ENCODE measurements at regions not wholly inside any gene's neighbourhood (a gene's known extent, or its start where the extent isn't known, plus 50 kb on each side); places are given as distances from the start of the nearest gene placed in this dataset.
A peak's percentile ranks its signal among the peaks of the same experiment; 100 is the strongest.
"Not testable (repeated sequence)": the region's sequence is repeated elsewhere in the genome, so short reads cannot be mapped to it uniquely, and the experiment has no call there.

- H3K4me1 ChIP-seq (ENCODE audit: low read length): no peaks in the 10 kb centered on the region
- no peak overlapping the region for H3K4me2 ChIP-seq (ENCODE audit: low read length)
- no peak overlapping the region for H2AFZ ChIP-seq (ENCODE audit: low read depth, low read length)
- H3K27ac ChIP-seq (ENCODE audit: low read length): no peak overlapping the region
- no peaks in the 10 kb centered on the region for H3K79me2 ChIP-seq (ENCODE audit: low read length)
- H3K9me3 ChIP-seq (ENCODE audit: insufficient read depth, low read length): no peaks in the 10 kb centered on the region
- no peaks in the 10 kb centered on the region for H3K27me3 ChIP-seq (ENCODE audit: low read depth, low read length)
- no peak overlapping the region for H3K4me3 ChIP-seq (ENCODE audit: low read length)
- TF ChIP-seq EZH2phosphoT487 (IDR thresholded peaks at IDR 0.05; ENCODE audit: low read depth) (no peak), CTCF (IDR thresholded peaks at IDR 0.05; ENCODE audit: low read depth, low read length) (no peak)
- no peak overlapping the region for H3K9ac ChIP-seq (ENCODE audit: low read length)
- H4K20me1 ChIP-seq (ENCODE audit: insufficient read depth, low read length): no peaks in the 10 kb centered on the region
- H3K36me3 ChIP-seq (replicated peaks; ENCODE audit: low read depth, low read length): no peaks in the 10 kb centered on the region
Observed at GRCh38 chr4:101411926-101412325, 64.6 kb upstream of the PPP3CA start.

GRCh38 chr4:101411281-101411910 lies 64.1 kb upstream of the PPP3CA start:
- not testable (repeated sequence) for H3K9me3 ChIP-seq (ENCODE audit: insufficient read depth, low read length); H4K20me1 ChIP-seq (ENCODE audit: insufficient read depth, low read length); H3K36me3 ChIP-seq (replicated peaks; ENCODE audit: low read depth, low read length); H3K4me3 ChIP-seq (ENCODE audit: low read length); H2AFZ ChIP-seq (ENCODE audit: low read depth, low read length); H3K27me3 ChIP-seq (ENCODE audit: low read depth, low read length); H3K79me2 ChIP-seq (ENCODE audit: low read length); H3K4me1 ChIP-seq (ENCODE audit: low read length); H3K27ac ChIP-seq (ENCODE audit: low read length); H3K9ac ChIP-seq (ENCODE audit: low read length); H3K4me2 ChIP-seq (ENCODE audit: low read length)

GRCh38 chr4:101400096-101400495 lies 52.8 kb upstream of the PPP3CA start:
- Histone ChIP-seq H3K9me3 (ENCODE audit: insufficient read depth, low read length) (no peaks in the 10 kb centered on the region), H3K9ac (ENCODE audit: low read length) (no peak overlapping the region), H3K4me3 (ENCODE audit: low read length) (no peak overlapping the region), H3K36me3 (replicated peaks; ENCODE audit: low read depth, low read length) (no peaks in the 10 kb centered on the region), H3K79me2 (ENCODE audit: low read length) (no peaks in the 10 kb centered on the region), H4K20me1 (ENCODE audit: insufficient read depth, low read length) (no peaks in the 10 kb centered on the region), H2AFZ (ENCODE audit: low read depth, low read length) (0 out of 2 replicates have a peak overlapping the region, but pooled peaks have one; percentile 0), H3K4me1 (ENCODE audit: low read length) (peaks cover 5% of the 10 kb centered on the region; the same call in 1 of the 2 replicates), H3K27me3 (ENCODE audit: low read depth, low read length) (no peaks in the 10 kb centered on the region), H3K4me2 (ENCODE audit: low read length) (no peak overlapping the region), H3K27ac (ENCODE audit: low read length) (no peak overlapping the region)
- no peak for TF ChIP-seq CTCF (IDR thresholded peaks at IDR 0.05; ENCODE audit: low read depth, low read length)
- no peak for TF ChIP-seq EZH2phosphoT487 (IDR thresholded peaks at IDR 0.05; ENCODE audit: low read depth)

- Histone ChIP-seq H3K9ac (ENCODE audit: low read length) (no peak overlapping the region), H3K79me2 (ENCODE audit: low read length) (no peaks in the 10 kb centered on the region), H4K20me1 (ENCODE audit: insufficient read depth, low read length) (no peaks in the 10 kb centered on the region), H3K27me3 (ENCODE audit: low read depth, low read length) (no peaks in the 10 kb centered on the region), H2AFZ (ENCODE audit: low read depth, low read length) (no peak overlapping the region), H3K4me2 (ENCODE audit: low read length) (no peak overlapping the region), H3K27ac (ENCODE audit: low read length) (no peak overlapping the region), H3K4me3 (ENCODE audit: low read length) (no peak overlapping the region), H3K9me3 (ENCODE audit: insufficient read depth, low read length) (no peaks in the 10 kb centered on the region), H3K36me3 (replicated peaks; ENCODE audit: low read depth, low read length) (no peaks in the 10 kb centered on the region), H3K4me1 (ENCODE audit: low read length) (peaks cover 5% of the 10 kb centered on the region; the same call in 1 of the 2 replicates)
- no peak for TF ChIP-seq EZH2phosphoT487 (IDR thresholded peaks at IDR 0.05; ENCODE audit: low read depth)
Observed at GRCh38 chr4:101398807-101399206, 51.5 kb upstream of the PPP3CA start.

Measured in OCI-LY3 (cell line).